ENCODE measurements at regions not wholly inside any gene's neighbourhood (a gene's known extent, or its start where the extent isn't known, plus 50 kb on each side); places are given as distances from the start of the nearest gene placed in this dataset.

DNA sequence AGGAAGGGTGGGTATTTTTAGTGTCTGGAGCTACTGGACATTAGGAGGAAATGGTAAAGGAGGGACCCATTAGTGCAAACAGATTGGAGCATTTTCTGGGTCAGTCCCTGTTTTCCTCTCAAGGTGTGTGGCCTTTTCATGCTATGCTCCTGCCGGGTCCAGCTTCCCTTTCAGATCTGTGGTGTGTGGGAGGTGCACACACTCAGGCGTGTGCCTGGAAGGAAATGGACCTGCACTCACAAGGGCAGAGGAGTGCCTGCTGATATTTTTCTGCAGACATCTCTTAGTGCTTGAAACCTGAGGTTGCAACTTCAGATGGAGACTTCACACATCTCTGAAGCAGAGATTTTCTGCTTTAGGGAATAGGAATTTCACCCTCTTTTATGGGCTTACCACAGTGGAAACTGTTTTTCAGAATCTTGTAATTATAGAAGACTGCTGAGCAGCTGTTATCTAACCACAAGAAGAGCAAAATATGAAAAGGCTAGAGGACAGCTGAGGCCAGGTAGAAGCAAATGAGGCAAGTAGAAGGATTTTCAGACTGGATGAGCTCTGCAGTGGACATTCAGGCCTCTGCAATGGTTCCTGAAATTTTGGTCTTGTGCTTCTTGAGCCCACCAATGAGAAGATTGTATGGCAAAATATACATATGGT lies 764.3 kb downstream of the QKI start:
- no peak for DNase-seq (ENCODE audit: low read depth, low spot score)
- Histone ChIP-seq H3K9me3 (ENCODE audit: control insufficient read depth in 1 of 2, insufficient read depth in 1 of 2, low read depth in 1 of 2, low read length in 2 of 2) (peaks cover 0 to 5% of the 10 kb centered on the region in 2 experiments; a peak in 1 of 4 replicates), H4K20me1 (ENCODE audit: insufficient read depth) (no peaks in the 10 kb centered on the region), H3K4me1 (ENCODE audit: control insufficient read depth in 1 of 2, insufficient read depth in 2 of 2, low read length in 2 of 2) (no peaks in the 10 kb centered on the region), H3K9ac (ENCODE audit: low read length) (no peak overlapping the region), H2AFZ (ENCODE audit: low read depth, low read length, poor library complexity, severe bottlenecking) (no peak overlapping the region), H3K4me2 (ENCODE audit: low read length) (no peak overlapping the region), H3K79me2 (ENCODE audit: insufficient read depth, low read length) (no peaks in the 10 kb centered on the region), H3K4me3 (replicated peaks in 1 of 2; ENCODE audit: low read depth in 1 of 2, low read length in 2 of 2) (no peak overlapping the region), H3K27me3 (ENCODE audit: insufficient read depth, low read length) (no peaks in the 10 kb centered on the region), H3K27ac (ENCODE audit: low read depth, low read length) (no peak overlapping the region), H3K36me3 (ENCODE audit: control insufficient read depth in 1 of 2, insufficient read depth in 2 of 2, low read length in 2 of 2) (no peaks in the 10 kb centered on the region), H3K9me2 (ENCODE audit: insufficient read depth) (no peaks in the 10 kb centered on the region)
- intact Hi-C loops (cut with micrococcal nuclease) = no loop called here
- TF ChIP-seq SIN3A (IDR thresholded peaks at IDR 0.05; ENCODE audit: low read depth) (no peak), POLR2AphosphoS5 (IDR thresholded peaks at IDR 0.05; ENCODE audit: low read depth, low read length) (no peak), CTCF (IDR thresholded peaks at IDR 0.05 in 2 of 3, conservative IDR thresholded peaks at IDR 0.05 in 1 of 3; ENCODE audit: borderline replicate concordance in 1 of 3, insufficient read depth in 1 of 3, low read depth in 2 of 3, low read length in 2 of 3) (no peak), ZNF274 (IDR thresholded peaks at IDR 0.05; ENCODE audit: low read depth, low read length) (no peak), ELF1 (IDR thresholded peaks at IDR 0.05; ENCODE audit: borderline replicate concordance, low read depth) (no peak), MAX (IDR thresholded peaks at IDR 0.05) (no peak), ZFX (IDR thresholded peaks at IDR 0.05) (no peak), REST (IDR thresholded peaks at IDR 0.05; ENCODE audit: low read depth) (no peak), SP1 (IDR thresholded peaks at IDR 0.05; ENCODE audit: low read depth) (no peak), ATF3 (IDR thresholded peaks at IDR 0.05) (no peak)
- POLR2A ChIA-PET = no interaction called here
- BruUV-seq (replicated peaks) = no TSS peak
- CTCF ChIA-PET = no interaction called here
- ATAC-seq = no peak
- RAD21 ChIA-PET (ENCODE audit: low non-redundant PET in 1 of 2, low total read pairs in 2 of 2, uncharacterized antibody in 2 of 2, unreplicated experiment in 2 of 2) = no interaction called here
